AG04449 (cell line): ENCODE measurements at regions not wholly inside any gene's neighbourhood (a gene's known extent, or its start where the extent isn't known, plus 50 kb on each side); places are given as distances from the start of the nearest gene placed in this dataset.
A peak's percentile ranks its signal among the peaks of the same experiment; 100 is the strongest.

Source experiments
- CTCF ChIA-PET: fragments of 350-600 bp; formaldehyde crosslinking; extraction: SDS; loops from one replicate; lab custom pipeline; 2021; ENCODE audit warnings: antibody characterized with exemption; lab: Yijun Ruan, JAX
- POLR2A ChIA-PET: fragments of 400-600, 350-600 bp; formaldehyde crosslinking; extraction: SDS; loops from one replicate; lab custom pipeline; 2020; ENCODE audit warnings: antibody characterized with exemption, inconsistent platforms; lab: Yijun Ruan, JAX
- DNase-seq: peaks from one replicate; pipeline ENCODE4 v3.0.0-alpha.2; 2010; ENCODE audit warnings: low read depth, low spot score
- H3K4me3 ChIP-seq: 2 replicates; pipeline ENCODE4 v1.5.1; 2011; ENCODE audit warnings: low read depth, mild to moderate bottlenecking, control low read depth, low read length
- CTCF ChIP-seq: IDR thresholded peaks from one replicate; pipeline ENCODE4 v1.5.1; 2011; ENCODE audit warnings: mild to moderate bottlenecking, moderate library complexity, low read length, control low read depth, inconsistent platforms; ENCODE audit not compliant: insufficient read depth; ENCODE audit errors: missing control alignments

GRCh38 chr13:106374631-106375030, 160.8 kb downstream of the EFNB2 start:
- TF ChIP-seq CTCF: no peak
- ChIA-PET POLR2A (no interaction called here), CTCF (interaction anchor here (0.5 kb wide), 1 partner anchor 1325 kb away, joined by 3 read pairs; no protein-coding TSS in a partner anchor)

GRCh38 chr13:106373989-106374572, 161.4 kb downstream of the EFNB2 start:
- POLR2A ChIA-PET: no interaction called here
- TF ChIP-seq CTCF: no peak
- no peak for DNase-seq
- no peak overlapping the region for H3K4me3 ChIP-seq
- CTCF ChIA-PET: no interaction called here

More at GRCh38 chr13:106374631-106375030, 160.8 kb downstream of the EFNB2 start:
- no peak overlapping the region for H3K4me3 ChIP-seq
- DNase-seq: no peak

- ChIA-PET POLR2A (no interaction called here), CTCF (no interaction called here)
- DNase-seq: no peak
- H3K4me3 ChIP-seq: no peak overlapping the region
- no peak for TF ChIP-seq CTCF
These were observed 162.0 kb downstream of the EFNB2 start for GRCh38 chr13:106373304-106373988.

- no peak overlapping the region for H3K4me3 ChIP-seq
- ChIA-PET POLR2A (no interaction called here), CTCF (no interaction called here)
- TF ChIP-seq CTCF: no peak
- peak; percentile 77 for DNase-seq
These were observed 163.0 kb downstream of the EFNB2 start for GRCh38 chr13:106372199-106373155.

- no peak for TF ChIP-seq CTCF
- H3K4me3 ChIP-seq: no peak overlapping the region
- DNase-seq: no peak
- ChIA-PET CTCF (interaction anchor here (2.6 kb wide), 1 partner anchor 165 kb away, joined by 7 read pairs; the partner anchor contains the start of gene EFNB2), POLR2A (no interaction called here)
These were observed 164.4 kb downstream of the EFNB2 start for GRCh38 chr13:106371024-106371423.
